SK-N-SH (cell line): ENCODE measurements at regions not wholly inside any gene's neighbourhood (a gene's known extent, or its start where the extent isn't known, plus 50 kb on each side); places are given as distances from the start of the nearest gene placed in this dataset.

Experiments used
- CTCF ChIA-PET: fragments of 300-600, 350-600 bp; formaldehyde crosslinking; extraction: SDS; loops from one replicate; lab custom pipeline; 2021; lab: Yijun Ruan, JAX
- POLR2A ChIA-PET: fragments of 350-600 bp; sonication (Branson Sonifier 250); formaldehyde crosslinking; extraction: SDS; loops from one replicate; lab custom pipeline; 2020; ENCODE audit warnings: antibody characterized with exemption, inconsistent platforms; lab: Yijun Ruan, JAX
- DNase-seq: peaks from one replicate; pipeline ENCODE4 v3.0.0; 2012
- H2AFZ ChIP-seq: fragments of 200-600 bp; sonication (generic); 2 replicates; pipeline ENCODE4 v1.8.1; 2016; ENCODE audit warnings: antibody characterized with exemption, mild to moderate bottlenecking, low read depth
- H3F3A ChIP-seq: fragments of 200-600 bp; sonication (generic); replicated peaks from 2 replicates; pipeline ENCODE3; 2016; ENCODE audit warnings: antibody characterized with exemption, mild to moderate bottlenecking; ENCODE audit not compliant: insufficient read depth
- H3K27ac ChIP-seq, 2 experiments: fragments of 200-500 bp in 1 of 2; fragments of 200-600 bp in 1 of 2; sonication (Bioruptor generic) in 1 of 2; sonication (generic), shearing (Covaris generic) in 1 of 2; 2 replicates each; pipeline versions ENCODE4 v1.5.1 to v1.6.1; 2014 to 2016; ENCODE audit warnings: low read depth in 2 of 2, inconsistent platforms in 1 of 2, low read length in 1 of 2, mild to moderate bottlenecking in 1 of 2, mixed read lengths in 1 of 2
- H3K27me3 ChIP-seq: fragments of 200-600 bp; sonication (generic), shearing (Covaris generic); 2 replicates; pipeline ENCODE4 v1.6.1; 2016; ENCODE audit warnings: mixed run types; ENCODE audit not compliant: insufficient read depth
- H3K36me3 ChIP-seq, 2 experiments: fragments of 200-500 bp in 1 of 2; fragments of 200-600 bp in 1 of 2; sonication (Bioruptor generic) in 1 of 2; sonication (generic) in 1 of 2; replicated peaks in 1 of 2; 2 replicates each; pipeline versions ENCODE3 to v1.5.1; 2014 to 2016; ENCODE audit warnings: low read length in 1 of 2, mild to moderate bottlenecking in 1 of 2; ENCODE audit not compliant: insufficient read depth in 2 of 2, control insufficient read depth in 1 of 2
- H3K4me1 ChIP-seq, 2 experiments: fragments of 200-500 bp in 1 of 2; fragments of 200-600 bp in 1 of 2; sonication (Bioruptor generic) in 1 of 2; sonication (generic), shearing (Covaris generic) in 1 of 2; 2 replicates each; pipeline versions ENCODE4 v1.5.1 to v1.6.1; 2014 to 2016; ENCODE audit warnings: low read depth in 1 of 2, low read length in 1 of 2, mixed run types in 1 of 2; ENCODE audit not compliant: insufficient read depth in 2 of 2, control insufficient read depth in 1 of 2
- H3K4me2 ChIP-seq: fragments of 200-600 bp; sonication (generic), shearing (Covaris generic); 2 replicates; pipeline ENCODE4 v1.6.1; 2017; ENCODE audit warnings: mixed run types
- H3K4me3 ChIP-seq, 2 experiments: fragments of 200-500 bp in 1 of 2; fragments of 200-600 bp in 1 of 2; sonication (Bioruptor generic) in 1 of 2; sonication (generic), shearing (Covaris generic) in 1 of 2; 2 replicates each; pipeline versions ENCODE4 v1.5.1 to v1.8.1; 2014 to 2016; ENCODE audit warnings: low read depth in 2 of 2, inconsistent platforms in 1 of 2, low read length in 1 of 2, mild to moderate bottlenecking in 1 of 2, mixed read lengths in 1 of 2, moderate library complexity in 1 of 2
- H3K79me2 ChIP-seq: fragments of 200-600 bp; sonication (generic); 2 replicates; pipeline ENCODE4 v1.8.1; 2017; ENCODE audit warnings: mild to moderate bottlenecking; ENCODE audit not compliant: insufficient read depth
- H3K9ac ChIP-seq: fragments of 200-600 bp; sonication (generic); 2 replicates; pipeline ENCODE4 v1.6.1; 2017; ENCODE audit warnings: mixed run types
- H3K9me2 ChIP-seq: fragments of 200-600 bp; sonication (generic); 2 replicates; pipeline ENCODE4 v1.6.1; 2017; ENCODE audit warnings: mixed run types
- H3K9me3 ChIP-seq: fragments of 200-600 bp; sonication (generic); 2 replicates; pipeline ENCODE4 v1.6.1; 2017; ENCODE audit warnings: mixed run types, mild to moderate bottlenecking, moderate library complexity
- H4K20me1 ChIP-seq: fragments of 200-600 bp; sonication (generic); 2 replicates; pipeline ENCODE4 v1.6.1; 2017; ENCODE audit warnings: mild to moderate bottlenecking, mixed run types; ENCODE audit not compliant: insufficient read depth
- GABPA ChIP-seq: IDR thresholded peaks from 2 replicates; pipeline ENCODE4 v1.4.0; 2012; ENCODE audit warnings: low read depth, mild to moderate bottlenecking
- GATA2 ChIP-seq: sonication (generic); formaldehyde crosslinking; IDR thresholded peaks from 2 replicates; pipeline ENCODE4 v1.5.0; 2020; ENCODE audit warnings: mild to moderate bottlenecking, missing genetic modification reagents
- MAX ChIP-seq: IDR thresholded peaks from 2 replicates; pipeline ENCODE4 v1.4.0; 2012; ENCODE audit warnings: low read depth
- NRF1 ChIP-seq: IDR thresholded peaks from 2 replicates; pipeline ENCODE4 v1.6.1; 2012; ENCODE audit warnings: low read depth, mild to moderate bottlenecking, low read length
- RAD21 ChIP-seq: IDR thresholded peaks from 2 replicates; pipeline ENCODE4 v1.6.1; 2012; ENCODE audit warnings: mild to moderate bottlenecking, low read length
- REST ChIP-seq: IDR thresholded peaks from 2 replicates; pipeline ENCODE4 v1.6.1; 2012; ENCODE audit warnings: mild to moderate bottlenecking, low read depth, low read length, moderate library complexity
- TCF12 ChIP-seq: IDR thresholded peaks from 2 replicates; pipeline ENCODE4 v1.4.0; 2012
- YY1 ChIP-seq: IDR thresholded peaks from 2 replicates; pipeline ENCODE4 v1.4.0; 2012; ENCODE audit warnings: low read depth, mild to moderate bottlenecking
- WGBS: methylation state at CpG from one replicate; pipeline ENCODE4 v1.1.6; 2017; ENCODE audit warnings: low lambda C conversion rate; 5-methylcytosine and 5-hydroxymethylcytosine counted together

- H4K20me1 ChIP-seq, result no peaks in the 10 kb centered on the region
- DNase-seq, result peak; percentile 27
- H3K4me1 ChIP-seq, result peaks cover 0 to 21% of the 10 kb centered on the region in 2 experiments; a peak in 1 of 4 replicates
- no peaks in the 10 kb centered on the region for H3K79me2 ChIP-seq
- no peaks in the 10 kb centered on the region; the same call in 1 of the 2 replicates for H3K27me3 ChIP-seq
- H3K4me3 ChIP-seq, result no peak overlapping the region
- no peaks in the 10 kb centered on the region for H3F3A ChIP-seq
- H3K4me2 ChIP-seq, result peak overlapping the region; percentile 41; the same call in 1 of the 2 replicates
- no peaks in the 10 kb centered on the region for H3K9me3 ChIP-seq
- 9% methylated on average over 5 of the region's 5 CpGs for WGBS
- peak overlapping the region; percentile 57 to 65 for H3K27ac ChIP-seq
- ChIA-PET CTCF (interaction anchor here (0.7 to 1.0 kb wide), 2 partner anchors 25 to 79 kb away, joined by 4 to 7 read pairs; no protein-coding TSS in a partner anchor), POLR2A (interaction anchor here (1.1 kb wide), 1 partner anchor 25 kb away, joined by 3 read pairs; no protein-coding TSS in a partner anchor)
- H3K9ac ChIP-seq, result no peak overlapping the region
- H3K36me3 ChIP-seq, result no peaks in the 10 kb centered on the region
- H2AFZ ChIP-seq, result no peak overlapping the region
- H3K9me2 ChIP-seq, result no peaks in the 10 kb centered on the region
- TF ChIP-seq YY1, result no peak
- no peak for TF ChIP-seq NRF1
- no peak for TF ChIP-seq GABPA
- TF ChIP-seq TCF12, result peak; percentile 30; the same call in 1 of the 2 replicates
- TF ChIP-seq GATA2 (CRISPR knock-in tag), result 0 out of 2 replicates have a peak, but pooled peaks have one; percentile 10
Measured at GRCh38 chrX:69361311-69361845, 142.7 kb upstream of the NALF2 start.

DNA sequence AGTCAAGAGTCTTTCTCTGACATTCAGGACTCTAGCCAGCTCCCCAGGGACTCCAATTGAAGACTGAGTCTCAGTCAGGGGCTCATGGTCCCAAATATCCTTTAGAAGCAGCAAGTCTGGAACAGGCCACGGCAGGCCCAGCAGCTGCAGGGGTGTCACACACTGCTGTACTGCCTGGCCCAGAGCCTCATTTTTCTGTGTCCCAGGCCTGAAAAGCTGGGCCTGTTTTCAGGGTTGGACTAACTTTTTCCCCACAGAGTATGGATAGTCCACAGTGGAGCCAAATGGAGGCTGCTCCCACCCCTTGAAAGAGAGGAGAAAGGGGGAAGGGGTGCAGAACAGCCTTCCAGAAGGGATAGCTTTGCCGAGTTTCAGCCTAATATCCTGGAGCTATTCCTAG, 146.8 kb upstream of the NALF2 start:
- Histone ChIP-seq H2AFZ (no peak overlapping the region), H3K79me2 (no peaks in the 10 kb centered on the region), H3K9ac (no peak overlapping the region), H3K9me3 (no peaks in the 10 kb centered on the region), H3K9me2 (no peaks in the 10 kb centered on the region), H3K27ac (no peak overlapping the region), H3K4me3 (no peak overlapping the region), H3K27me3 (no peaks in the 10 kb centered on the region; the same call in 1 of the 2 replicates), H3K4me2 (no peak overlapping the region), H3K36me3 (no peaks in the 10 kb centered on the region), H3K4me1 (peaks cover 0 to 11% of the 10 kb centered on the region in 2 experiments; a peak in 1 of 4 replicates), H3F3A (no peaks in the 10 kb centered on the region), H4K20me1 (no peaks in the 10 kb centered on the region)
- no peak for DNase-seq
- 36% methylated on average over 2 of the region's 2 CpGs for WGBS
- POLR2A ChIA-PET, result no interaction called here
- no peak for TF ChIP-seq MAX
- TF ChIP-seq RAD21, result no peak
- no peak for TF ChIP-seq REST
- CTCF ChIA-PET, result interaction anchor here (1.2 kb wide), 1 partner anchor 72 kb away, joined by 3 read pairs; no protein-coding TSS in a partner anchor
